ENCODE measurements at regions not wholly inside any gene's neighbourhood (a gene's known extent, or its start where the extent isn't known, plus 50 kb on each side); places are given as distances from the start of the nearest gene placed in this dataset.

- DNase-seq (ENCODE audit: extremely low read depth, low read depth), result no peak
- no peak for TF ChIP-seq CTCF (IDR thresholded peaks at IDR 0.05; ENCODE audit: low read depth, low read length)
These were observed 166.8 kb downstream of the IRX2 start for GRCh38 chr5:2584579-2585269.

- TF ChIP-seq CTCF (IDR thresholded peaks at IDR 0.05; ENCODE audit: low read depth, low read length), result no peak
These were observed 169.0 kb downstream of the IRX2 start for GRCh38 chr5:2582507-2582906.

GRCh38 chr5:2582106-2582505, 169.4 kb downstream of the IRX2 start:
- no peak for TF ChIP-seq CTCF (IDR thresholded peaks at IDR 0.05; ENCODE audit: low read depth, low read length)
- no peak for DNase-seq (ENCODE audit: extremely low read depth, low read depth)

More at GRCh38 chr5:2582507-2582906, 169.0 kb downstream of the IRX2 start:
- DNase-seq (ENCODE audit: extremely low read depth, low read depth), result no peak

- no peak for TF ChIP-seq CTCF (IDR thresholded peaks at IDR 0.05; ENCODE audit: low read depth, low read length)
- no peak for DNase-seq (ENCODE audit: extremely low read depth, low read depth)
These were observed 170.1 kb downstream of the IRX2 start for GRCh38 chr5:2581418-2581817.

GRCh38 chr5:2579126-2579525, 172.4 kb downstream of the IRX2 start:
- DNase-seq (ENCODE audit: extremely low read depth, low read depth), result no peak
- no peak for TF ChIP-seq CTCF (IDR thresholded peaks at IDR 0.05; ENCODE audit: low read depth, low read length)

- no peak for TF ChIP-seq CTCF (IDR thresholded peaks at IDR 0.05; ENCODE audit: low read depth, low read length)
- no peak for DNase-seq (ENCODE audit: extremely low read depth, low read depth)
These were observed 174.0 kb downstream of the IRX2 start for GRCh38 chr5:2577312-2578036.

GRCh38 chr5:2576823-2577222, 174.7 kb downstream of the IRX2 start:
- DNase-seq (ENCODE audit: extremely low read depth, low read depth), result no peak
- no peak for TF ChIP-seq CTCF (IDR thresholded peaks at IDR 0.05; ENCODE audit: low read depth, low read length)

Measured in AG09319 (cell line).